G401.6 (cell line): ENCODE measurements at regions not wholly inside any gene's neighbourhood (a gene's known extent, or its start where the extent isn't known, plus 50 kb on each side); places are given as distances from the start of the nearest gene placed in this dataset.

Source experiments
- FAIRE-seq: peaks from 2 replicates; lab custom pipeline; 2012; peaks lifted over from hg19 to GRCh38; lab: Jason Lieb, UNC

DNA sequence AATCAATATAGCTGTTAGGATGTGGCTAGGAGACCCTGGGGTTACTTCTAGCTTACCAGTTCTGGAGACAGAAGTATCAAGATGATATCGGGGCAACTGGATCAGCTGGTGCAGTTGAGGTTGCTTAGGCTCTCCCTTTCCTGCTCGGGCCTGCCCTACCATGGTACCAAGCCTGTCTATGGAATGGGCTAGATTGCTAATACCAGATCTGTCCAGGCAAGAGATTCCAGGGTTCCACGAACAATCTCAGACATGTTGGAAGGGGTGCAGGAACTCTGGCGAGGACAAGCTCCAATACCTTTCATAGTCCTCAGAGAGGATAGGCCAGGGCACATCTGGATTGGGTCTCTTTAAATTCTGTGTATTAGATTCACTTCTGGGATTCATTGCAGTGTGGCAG, 53.8 kb downstream of the ADM start:
- FAIRE-seq: no peak

DNA sequence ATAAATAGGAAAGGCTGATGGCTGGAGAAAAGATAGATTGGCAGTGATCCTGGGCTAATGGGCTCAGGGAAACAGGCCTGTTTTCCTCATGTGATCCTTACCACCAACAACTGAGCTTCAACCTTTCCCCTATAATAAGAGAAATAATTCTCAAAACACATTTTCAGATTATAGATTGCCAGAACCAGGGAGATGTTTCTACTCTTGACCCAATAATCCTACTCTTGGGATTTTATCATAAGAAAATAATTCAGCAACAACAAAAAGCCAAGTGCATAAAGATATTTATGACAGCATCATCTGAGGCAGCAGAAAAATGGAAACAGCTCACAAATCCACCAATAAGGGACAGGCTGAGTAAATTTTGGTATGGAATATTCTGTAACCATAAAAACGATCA, 54.3 kb downstream of the ADM start:
- no peak for FAIRE-seq

DNA sequence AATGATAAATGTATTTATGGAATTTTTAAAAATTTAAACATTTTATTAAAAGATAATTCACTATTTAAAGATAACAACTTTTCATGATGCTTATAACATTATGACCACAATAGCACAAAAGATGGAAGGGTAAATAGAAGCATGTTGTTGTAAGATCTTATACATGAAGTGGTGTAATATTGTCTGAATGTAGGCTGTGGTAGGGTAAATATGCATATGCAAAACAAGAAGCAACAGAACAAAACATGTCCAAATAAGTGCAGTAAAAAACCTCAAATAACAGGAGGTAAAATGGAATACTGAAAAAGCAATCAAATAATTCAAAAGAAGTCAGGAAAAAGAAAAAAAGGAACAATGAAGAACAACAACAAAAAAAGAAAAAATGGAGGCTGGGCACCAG, 56.0 kb downstream of the ADM start:
- peak; percentile 3 for FAIRE-seq

DNA sequence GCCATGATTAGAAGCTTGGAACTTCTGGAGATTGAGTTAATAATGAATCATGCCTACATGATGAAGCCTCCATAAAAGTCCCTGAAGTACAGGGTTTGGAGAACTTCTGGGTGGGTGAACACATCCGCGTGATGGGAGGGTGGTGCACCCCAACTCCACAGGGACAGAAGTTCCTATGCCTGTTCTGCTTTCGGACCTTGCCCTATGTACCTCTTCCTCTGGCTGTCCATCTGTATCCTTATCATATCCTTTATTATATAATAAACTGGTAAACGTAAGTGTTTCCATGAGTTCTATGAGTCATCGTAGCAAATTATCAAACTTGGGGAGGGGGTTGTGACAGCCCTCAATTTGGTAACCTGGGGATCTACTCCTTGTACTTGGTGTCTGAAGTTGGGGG, 60.2 kb downstream of the ADM start:
- FAIRE-seq: no peak

DNA sequence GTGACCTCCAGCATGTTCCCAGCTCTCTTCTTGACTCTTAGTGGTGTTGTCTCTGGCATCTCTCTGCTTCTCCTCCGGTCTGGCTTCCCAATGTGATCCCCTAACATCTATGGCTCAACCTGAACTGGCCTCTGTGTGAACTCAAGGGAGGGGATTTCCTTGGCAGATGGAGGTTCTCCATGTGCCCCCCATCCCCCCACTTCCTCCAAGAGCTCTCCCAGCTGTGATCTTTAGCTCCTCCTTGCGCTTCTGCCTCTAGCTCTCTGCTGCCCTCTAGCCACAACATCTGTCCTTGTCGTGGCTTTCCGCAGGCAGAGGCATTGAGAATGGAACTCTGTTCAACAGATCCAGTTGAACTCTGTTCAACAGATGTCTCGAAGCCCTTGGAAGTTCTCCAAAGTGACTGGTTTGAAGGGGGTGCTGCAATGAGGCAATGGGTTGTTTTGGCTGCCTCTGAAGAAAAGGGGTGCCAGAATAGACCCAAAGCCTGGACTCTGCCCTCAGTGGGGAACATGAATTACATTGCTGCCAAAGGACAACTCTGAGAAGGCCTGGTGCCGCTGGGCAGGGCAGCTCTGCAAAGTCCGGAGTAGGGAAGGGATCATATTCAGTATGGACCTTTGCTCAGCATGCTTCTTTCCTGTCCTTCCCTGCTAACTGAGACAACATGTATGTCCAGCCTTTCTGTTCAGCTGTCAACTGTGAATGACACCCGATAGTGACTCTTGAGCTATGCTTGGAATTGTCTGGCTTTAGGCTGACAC, 61.9 kb downstream of the ADM start:
- no peak for FAIRE-seq

DNA sequence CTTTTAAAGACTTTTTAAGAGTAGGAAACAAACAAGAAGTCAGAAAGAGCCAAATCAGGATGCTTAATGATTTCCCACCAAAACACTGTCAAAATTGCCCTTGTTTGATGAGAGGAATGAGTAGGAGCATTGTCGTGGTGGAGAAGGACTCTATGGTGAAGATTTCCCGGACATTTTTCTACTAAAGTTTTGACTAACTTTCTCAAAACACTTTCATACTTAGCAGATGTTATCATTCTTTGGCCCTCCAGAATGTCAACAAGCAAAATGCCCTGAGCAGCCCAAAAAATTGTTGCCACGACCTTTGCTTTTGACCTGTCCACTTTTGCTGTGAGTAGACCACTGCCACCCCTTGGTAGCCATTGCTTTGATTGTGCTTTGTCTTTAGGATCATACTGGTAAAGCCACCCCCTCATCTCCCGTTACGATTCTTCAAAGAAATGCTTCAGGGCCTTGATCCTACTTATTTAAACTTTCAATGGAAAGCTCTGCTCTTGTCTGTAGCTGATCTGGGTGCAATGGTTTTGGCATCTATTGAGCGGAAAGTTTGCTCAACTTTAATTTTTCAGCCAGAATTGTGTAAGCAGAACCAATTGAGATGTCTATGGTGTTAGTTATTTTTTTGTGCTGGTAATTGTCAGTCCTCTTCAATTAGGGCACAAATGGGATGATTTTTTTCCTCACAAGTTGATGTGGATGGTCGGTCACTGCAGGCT, 67.2 kb downstream of the ADM start:
- no peak for FAIRE-seq

DNA sequence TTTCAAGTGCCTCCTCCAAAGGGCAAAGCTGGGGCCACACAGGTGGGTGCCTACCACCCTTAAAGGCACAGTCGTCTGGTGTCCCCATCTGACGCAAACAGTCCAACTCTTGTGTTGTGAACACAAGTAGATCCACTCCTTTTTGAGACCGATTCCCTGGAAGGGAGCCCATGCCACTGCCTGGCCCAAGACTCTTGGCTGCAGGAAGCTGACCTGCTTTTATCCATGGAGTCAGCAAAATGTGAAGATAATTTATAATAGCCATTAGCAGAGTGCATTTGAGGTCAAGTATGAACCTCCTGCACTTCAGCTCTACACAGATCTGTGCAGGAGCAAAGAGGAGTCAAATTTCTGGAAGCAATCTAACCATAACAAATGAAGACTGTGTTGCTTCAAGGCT, 68.5 kb downstream of the ADM start:
- no peak for FAIRE-seq

DNA sequence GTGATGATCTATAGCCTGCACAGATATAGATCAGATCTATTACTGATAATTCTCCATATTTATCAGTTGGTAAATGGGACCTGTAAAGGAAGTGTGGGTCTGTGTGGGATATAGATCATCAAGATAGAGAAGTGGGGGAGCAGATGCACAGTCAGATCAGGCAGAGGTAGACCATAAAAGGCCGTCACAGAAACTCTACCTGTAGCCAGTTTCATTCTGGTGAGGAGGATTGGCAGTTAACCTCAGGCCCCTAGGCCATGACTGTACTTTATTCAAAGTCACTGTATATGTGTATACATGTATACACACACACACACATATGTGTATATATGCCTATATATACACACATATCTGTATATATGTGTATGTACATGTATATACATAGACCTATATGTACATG, 69.1 kb downstream of the ADM start:
- no peak for FAIRE-seq

DNA sequence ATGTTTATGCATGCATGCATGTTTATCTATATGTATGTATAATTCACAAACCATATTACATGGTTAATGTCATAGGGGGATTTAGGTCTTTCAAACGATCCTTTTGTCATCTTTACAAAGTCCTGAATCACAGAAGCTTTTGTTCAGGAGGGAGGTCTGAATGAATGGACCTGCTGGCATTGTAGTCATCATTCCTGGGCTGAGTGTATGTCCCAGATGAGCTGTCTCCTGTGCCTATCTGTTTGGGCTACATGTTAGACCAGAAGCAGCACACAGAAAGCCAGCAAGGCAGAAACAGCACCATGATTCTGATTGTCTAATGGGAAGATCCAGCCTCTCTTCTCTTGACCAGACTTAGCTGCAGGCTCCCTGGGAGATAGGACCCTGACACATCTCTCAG, 69.5 kb downstream of the ADM start:
- FAIRE-seq: no peak

DNA sequence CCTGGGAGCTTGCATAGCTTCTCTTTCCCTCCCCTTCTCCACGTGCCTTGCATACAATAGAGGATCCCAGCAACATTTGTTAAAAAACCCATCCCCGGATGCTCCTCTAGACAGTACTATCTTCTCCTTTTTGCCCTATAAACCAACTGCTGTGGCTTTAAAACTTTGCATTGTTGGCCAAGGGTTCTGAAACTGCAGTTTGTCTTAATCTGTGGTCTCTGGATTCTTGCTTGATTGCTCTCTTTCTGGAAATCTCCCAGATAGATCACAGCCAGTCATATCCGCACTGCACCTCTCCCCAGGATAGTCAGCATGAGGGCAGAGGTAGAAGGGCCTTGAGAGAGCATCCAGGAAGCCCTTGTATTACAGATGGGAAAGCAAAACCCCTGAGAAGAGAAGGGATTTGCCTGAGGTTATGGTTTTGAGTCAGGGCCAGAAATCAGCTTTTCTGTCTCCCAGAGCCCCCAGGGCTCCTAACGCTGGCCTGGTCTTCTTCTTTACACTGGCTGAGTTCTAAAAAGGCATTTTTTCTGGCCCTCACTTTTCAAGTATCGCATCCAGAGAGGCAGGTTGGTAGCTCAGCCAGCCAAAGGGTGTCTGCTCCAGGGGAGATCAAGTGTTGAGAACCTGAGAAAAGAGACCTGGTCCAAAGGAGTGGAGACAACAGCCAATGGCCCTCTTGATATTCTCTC, 70.6 kb downstream of the ADM start:
- no peak for FAIRE-seq

DNA sequence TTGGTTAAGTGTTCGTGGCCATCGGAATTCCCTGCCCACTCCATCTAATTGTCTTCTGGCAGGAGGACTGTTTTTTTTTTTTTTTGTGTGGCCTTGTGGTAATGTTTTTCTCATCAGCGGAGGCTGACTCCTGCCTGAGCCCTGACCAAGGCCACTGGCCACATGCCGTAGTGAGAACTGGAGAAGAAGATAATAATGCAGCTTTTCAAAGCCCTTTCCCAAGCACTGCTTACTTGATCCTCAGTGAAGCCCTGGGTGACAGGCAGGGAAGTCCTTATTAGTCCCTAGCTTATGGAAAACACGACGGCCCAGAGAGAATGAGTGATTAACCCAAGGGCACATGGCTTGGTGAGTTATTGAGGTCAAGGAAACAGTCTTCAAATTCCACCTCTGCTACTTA, 71.2 kb downstream of the ADM start:
- no peak for FAIRE-seq

DNA sequence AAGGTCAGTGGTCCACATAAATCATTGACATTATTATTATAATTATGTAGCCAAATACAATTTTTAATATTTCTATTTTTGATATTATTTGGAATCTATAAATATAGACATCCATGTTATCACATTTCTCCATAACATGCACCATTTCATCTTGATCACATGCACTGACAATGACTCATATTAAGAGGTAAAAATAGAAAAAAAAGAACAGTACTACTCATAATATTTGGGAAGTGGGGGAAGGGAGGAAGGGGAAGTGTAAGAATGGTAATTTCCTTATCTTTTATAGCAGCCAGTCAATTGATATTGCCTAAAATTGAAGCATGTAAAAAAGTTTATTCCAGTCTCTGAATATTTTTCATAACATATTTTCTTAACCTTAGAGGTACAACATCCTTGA, 72.3 kb downstream of the ADM start:
- FAIRE-seq: no peak

DNA sequence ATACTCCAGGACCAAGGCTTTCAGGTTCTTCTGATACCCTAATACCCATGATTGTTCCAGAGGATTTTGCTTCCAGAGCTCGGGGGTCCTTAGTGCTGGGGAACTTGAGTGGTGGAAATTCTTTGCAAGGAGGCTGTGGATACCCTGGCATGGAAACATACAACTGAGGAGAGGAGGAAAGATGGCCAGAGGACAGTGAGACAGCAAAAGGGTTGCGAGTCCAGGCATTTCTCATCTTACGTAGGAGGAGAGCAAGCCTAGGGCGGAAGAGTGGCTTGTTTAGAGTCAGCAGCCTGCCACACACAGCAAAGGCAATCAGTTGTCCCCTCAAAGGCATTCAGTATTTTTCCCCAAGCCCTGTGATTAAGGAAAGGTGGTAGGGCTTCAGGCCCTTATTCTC, 73.5 kb downstream of the ADM start:
- FAIRE-seq: no peak

DNA sequence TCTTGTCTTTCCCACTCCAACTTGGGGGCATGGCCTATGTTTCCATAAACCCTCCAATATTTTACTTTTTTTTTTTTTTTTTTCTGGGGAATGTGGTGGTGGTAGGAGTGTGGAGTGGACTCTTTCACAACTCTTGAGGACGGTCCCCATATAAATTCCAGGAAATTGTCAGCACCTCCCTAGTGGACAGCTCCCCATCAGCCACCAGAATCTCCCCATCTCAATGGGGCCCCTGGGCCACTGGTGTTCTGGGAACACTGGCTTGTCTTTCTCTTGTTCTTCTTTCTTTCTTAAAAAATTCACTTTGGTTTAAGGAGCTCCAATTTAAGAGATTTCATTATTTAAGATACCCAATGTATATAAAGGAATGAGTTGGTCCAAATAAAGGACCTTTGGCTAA, 74.1 kb downstream of the ADM start:
- FAIRE-seq: no peak

DNA sequence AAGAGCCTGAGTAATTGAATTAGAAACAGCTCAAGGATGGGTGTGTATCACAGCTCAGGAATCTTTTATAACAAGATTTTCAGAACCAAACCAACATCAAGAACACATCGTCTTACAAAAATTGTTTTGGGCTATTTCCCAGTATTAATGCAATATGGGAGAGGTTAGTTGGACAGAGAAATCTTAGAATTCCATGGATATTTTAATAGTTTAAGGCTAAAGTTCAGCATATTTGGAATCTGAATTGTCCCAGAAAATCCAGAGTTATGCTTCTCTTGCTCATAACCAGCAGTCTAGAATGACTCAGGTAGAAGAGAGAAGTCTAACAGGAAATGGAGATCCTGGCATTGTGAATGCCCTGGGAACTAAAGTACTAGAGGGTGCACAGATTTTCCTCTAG, 74.6 kb downstream of the ADM start:
- FAIRE-seq: no peak

DNA sequence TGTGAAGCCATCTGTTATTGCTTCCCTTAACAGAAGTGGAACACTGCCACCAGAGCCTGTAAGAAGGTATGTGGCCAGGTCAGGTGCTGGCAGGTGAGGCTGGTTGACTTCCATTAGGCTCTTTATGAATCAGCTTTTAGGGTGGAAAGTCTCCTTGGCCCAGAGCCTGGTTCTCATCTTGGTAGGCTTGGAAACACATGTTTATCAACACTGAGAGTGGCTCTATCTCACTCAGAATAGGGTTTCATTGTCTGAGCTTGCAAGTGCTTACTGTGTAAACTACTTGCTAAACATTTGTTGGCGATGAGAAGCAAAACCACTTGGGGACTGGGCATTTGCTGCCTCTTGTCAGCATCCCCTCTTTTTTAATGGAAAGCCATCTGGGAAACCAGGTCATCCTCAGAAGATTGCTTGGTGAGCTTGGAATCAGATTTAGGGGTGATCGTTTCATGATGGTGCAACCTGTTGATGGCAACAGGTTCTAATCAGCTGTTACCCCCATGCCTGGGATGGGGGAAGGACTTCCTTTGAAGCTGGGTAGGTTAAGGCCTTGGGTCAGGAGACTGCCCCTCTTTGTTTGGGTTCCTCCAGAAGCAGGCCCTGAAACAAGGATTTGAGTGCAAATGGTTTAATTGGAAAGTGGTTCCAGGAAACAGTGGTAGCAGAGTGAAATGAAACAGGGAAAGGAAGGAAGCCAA, 75.0 kb upstream of the AMPD3 start:
- FAIRE-seq: no peak

DNA sequence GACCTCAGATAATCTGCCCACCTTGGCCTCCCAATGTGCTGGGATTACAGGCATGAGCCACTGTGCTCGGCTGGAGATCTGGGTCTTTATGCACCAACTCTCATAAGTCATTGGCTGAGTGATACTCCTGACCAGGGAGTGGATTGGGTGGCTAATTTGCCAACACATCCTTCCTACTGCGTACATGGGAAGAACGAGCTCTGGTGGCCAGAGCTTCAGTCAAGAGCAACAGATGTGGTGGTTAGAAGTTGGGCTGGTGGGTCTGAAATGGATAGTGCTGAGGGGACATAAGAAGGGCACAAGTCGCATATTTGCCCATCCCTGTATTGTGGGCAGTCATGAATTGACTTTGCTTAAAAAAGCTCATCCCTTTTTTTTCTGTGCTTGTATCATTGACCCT, 74.1 kb upstream of the AMPD3 start:
- FAIRE-seq: no peak

DNA sequence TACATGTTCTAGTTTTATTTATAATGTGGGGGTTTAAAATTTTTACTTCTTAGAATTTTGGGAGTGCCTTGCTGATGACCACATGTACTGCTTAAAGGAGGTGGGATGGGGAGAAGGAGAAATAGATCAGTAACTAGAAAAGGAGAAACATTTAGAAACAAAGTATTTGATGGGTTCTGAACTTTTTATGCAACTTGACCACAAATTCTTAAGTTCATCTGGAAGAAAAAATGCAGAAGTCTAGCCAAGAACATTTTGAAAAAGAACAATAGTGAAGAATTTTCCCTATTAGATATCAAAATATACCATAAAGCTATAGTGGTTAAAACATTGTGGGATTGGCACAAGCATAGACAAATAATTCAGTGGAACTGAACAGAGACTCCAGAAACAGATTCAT, 73.3 kb upstream of the AMPD3 start:
- FAIRE-seq: no peak

DNA sequence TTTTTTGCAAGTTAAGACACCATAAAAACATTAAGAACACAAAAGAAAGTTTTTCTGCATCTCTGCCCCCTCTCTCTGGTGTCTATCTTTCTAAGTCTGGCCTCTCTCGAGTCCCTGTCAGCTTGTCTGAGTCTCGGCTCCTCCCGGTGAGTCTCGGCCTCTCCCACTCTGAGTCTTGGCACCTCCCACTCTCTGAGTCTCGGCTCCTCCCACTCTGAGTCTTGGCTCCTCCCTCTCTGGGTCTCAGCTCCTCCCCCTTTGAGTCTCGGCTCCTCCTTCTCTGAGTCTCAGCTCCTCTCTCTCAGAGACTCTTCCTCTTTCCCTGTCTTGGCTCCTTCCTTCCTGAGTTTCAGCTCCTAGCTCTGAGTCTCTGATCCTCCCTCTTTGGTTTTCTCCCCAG, 72.5 kb upstream of the AMPD3 start:
- no peak for FAIRE-seq

DNA sequence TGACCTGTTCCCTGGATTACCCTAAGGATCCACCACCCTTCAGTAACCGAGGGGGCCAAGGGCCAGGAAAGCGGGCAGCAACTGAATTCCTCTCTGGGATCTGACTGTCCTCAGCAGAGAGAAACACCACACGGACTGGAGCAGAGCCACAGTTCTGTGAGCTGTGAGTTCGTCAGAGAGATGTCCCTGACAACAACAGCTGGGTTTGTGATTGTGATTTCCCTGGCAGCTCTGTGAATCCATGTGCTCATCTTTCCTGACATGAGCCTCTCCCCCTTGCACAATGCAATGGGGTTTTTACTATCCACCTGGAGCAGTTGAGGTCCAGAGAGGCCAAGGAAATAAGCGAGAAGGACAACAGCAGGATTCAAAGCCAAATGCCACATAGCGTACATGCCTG, 69.4 kb upstream of the AMPD3 start:
- FAIRE-seq: no peak

DNA sequence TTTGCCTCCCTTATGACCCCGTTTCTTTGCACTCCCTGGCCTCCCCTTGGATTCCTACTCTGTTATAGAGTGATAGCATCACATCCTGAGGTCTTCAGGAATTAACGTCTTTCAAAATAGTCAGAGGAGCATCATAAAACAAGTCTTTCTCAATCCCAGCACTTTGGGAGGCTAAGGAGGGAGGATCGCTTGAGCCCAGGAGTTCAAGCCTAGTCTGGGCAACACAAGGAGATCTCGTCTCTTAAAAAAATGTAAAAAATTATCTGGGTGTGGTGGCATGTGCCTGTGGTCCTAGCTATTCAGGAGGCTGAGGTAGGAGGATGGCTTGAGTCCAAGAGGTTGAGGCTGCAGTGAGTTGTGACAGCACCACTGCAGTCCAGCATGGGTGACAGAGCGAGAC, 68.7 kb upstream of the AMPD3 start:
- no peak for FAIRE-seq

DNA sequence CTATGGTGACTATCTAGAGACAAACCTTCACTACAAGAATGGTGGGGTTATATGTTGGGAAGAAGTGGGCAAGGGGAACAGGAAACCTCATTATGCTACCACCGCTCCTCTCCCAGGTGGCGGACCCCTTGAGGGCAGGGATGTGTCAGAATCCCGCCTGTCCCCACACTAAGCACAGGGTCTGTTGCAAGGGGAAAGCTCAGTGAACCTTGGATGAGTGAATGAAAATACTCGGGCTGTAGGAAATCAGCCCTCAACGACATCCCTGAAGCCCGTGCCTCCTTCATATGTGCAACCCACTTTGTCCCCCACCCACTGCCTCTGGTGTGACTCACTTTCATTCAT, 68.2 kb upstream of the AMPD3 start:
- no peak for FAIRE-seq
